SK-N-MC (cell line): ENCODE measurements at regions not wholly inside any gene's neighbourhood (a gene's known extent, or its start where the extent isn't known, plus 50 kb on each side); places are given as distances from the start of the nearest gene placed in this dataset.

Experiments
- EZH2 ChIP-seq: fragments of 200-600 bp; sonication (generic); IDR thresholded peaks from one replicate; pipeline ENCODE4 v1.6.1; 2017; ENCODE audit warnings: antibody characterized with exemption
- FOXP2 ChIP-seq: optimal IDR thresholded peaks from 2 replicates; pipeline ENCODE3; 2011; ENCODE audit warnings: mild to moderate bottlenecking, moderate library complexity; ENCODE audit not compliant: insufficient read depth; ENCODE audit errors: extremely low read length, control extremely low read depth
- POLR2AphosphoS5 ChIP-seq: IDR thresholded peaks from 2 replicates; pipeline ENCODE4 v1.6.1; 2012; ENCODE audit warnings: mild to moderate bottlenecking, low read depth, low read length, borderline replicate concordance

- TF ChIP-seq POLR2AphosphoS5 (no peak), EZH2 (no peak), FOXP2 (no peak)
Measured at GRCh38 chr2:122108186-122108585, 352.7 kb downstream of the TSN start.
